HG02678 (cell line): ENCODE measurements at regions not wholly inside any gene's neighbourhood (a gene's known extent, or its start where the extent isn't known, plus 50 kb on each side); places are given as distances from the start of the nearest gene placed in this dataset.

Source experiments
- ATAC-seq: cut with Tn5 transposase; IDR thresholded peaks from one replicate; pipeline ENCODE4 v1.9.1; 2021; ENCODE audit warnings: mild to moderate bottlenecking, moderate library complexity; ENCODE audit not compliant: unreplicated experiment

DNA sequence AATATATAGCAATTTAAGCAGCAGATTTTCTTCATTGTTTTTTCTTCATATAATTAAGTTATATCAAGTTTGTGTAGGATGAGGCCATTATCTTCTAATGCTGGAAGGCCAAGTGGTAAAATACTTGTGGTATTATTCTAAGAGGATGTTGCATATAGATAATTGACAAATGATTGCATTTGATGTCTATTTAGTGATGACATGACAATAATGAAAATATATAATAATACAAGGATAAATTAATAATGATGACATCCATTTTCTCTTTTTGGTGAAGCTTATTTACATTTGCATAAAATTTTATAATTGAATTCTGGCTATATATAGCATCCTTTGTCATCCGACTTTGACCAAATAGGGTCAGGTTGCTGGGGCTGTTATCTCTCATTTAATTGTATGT, 195.4 kb upstream of the KCNJ16 start:
- ATAC-seq, result no peak

DNA sequence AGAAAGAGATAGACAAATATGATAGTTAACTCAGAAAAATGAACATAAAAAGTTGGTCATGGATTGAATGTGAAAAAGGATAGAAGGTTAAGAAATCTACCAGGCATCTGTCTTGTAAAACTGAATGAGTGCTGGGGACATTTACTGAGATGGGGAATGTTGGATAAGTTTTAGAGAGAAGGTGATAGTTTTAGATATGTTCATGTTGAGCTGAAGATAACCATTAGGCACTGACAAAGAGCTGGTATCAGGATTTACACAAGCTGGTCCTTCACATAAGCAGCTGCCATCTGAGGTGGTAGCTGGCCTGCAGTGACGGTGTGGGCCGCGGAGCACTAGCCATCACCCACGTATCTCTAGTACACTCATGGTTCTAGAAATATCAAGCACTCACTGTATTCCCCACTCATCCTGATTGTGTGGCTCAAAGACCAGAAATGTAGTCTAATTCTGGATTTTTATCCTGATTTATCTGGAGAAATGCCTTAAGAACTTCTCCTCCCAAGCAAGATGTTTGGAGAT, 194.4 kb upstream of the KCNJ16 start:
- ATAC-seq, result no peak

DNA sequence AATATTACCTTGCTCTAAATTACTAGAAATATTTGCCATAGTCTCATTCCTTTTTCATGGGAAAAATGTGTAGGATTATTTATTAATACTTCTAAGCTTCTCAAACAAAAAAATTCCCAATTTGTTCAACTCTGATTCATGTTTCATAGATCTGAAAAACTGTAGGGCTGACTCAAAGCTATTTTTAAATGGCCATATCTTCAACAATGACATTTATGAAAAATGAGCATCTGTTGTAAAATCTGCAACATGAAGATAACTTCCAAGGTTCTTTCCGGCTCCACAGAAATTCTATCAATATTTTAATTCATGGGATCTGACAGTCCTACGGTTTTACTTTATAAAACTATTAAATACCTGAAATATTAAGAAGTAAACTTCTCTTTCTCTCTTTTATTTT, 192.7 kb upstream of the KCNJ16 start:
- ATAC-seq, result no peak

DNA sequence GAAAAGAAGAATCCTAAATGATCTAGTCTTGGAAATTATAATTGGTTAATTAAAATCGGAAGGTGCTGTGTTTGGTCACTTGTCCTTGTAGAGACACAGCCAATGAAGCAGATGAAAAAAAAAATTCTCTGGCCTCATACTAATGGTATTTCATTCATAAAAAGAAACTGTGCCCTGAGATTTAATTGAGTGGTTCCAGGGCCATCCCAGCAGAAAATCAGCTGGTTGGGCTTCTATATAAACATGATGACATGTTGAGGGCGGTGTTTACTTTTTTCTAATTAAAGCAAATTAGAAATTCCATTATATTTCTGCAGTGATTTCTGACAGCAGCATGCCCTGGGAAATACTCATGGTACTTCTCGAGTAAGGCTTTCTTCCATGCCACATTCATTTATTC, 191.9 kb upstream of the KCNJ16 start:
- no peak for ATAC-seq

DNA sequence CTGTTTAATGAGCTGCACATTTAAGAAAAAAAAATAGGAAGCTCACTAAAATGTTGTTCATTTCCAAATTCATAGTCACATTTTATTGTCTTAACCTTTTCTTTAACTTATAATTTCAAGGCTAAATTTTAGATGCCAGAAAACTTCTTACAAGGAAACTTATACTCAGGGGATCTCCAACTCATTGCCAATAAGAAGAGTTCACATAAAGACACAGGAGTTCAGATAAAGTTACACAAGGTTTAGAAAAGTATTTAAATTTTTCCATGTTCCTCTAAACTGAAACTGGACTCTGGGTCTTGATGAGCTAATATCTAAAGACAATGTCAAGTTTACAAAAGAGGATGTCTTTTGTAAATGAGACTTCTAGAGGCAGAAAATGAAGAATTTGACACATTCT, 190.7 kb upstream of the KCNJ16 start:
- ATAC-seq, result no peak

DNA sequence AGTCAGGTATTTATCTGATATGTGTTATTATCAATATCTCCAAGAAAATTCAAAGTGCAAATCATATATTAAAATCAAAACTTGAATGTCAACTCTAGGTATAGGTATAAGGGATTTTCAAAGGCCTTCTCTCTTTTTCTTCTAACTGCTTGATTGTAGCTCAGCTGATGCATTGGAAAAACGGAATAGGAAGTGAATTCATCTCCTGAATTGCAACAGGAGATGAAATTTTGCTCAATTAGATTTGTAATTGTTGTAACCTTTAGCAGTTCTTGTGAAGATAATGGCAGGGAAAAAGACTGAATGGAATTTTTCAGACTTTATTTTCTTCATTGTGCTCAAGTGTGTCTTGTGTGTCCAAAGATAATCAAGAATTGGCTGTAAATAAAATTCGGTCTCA, 190.2 kb upstream of the KCNJ16 start:
- no peak for ATAC-seq

DNA sequence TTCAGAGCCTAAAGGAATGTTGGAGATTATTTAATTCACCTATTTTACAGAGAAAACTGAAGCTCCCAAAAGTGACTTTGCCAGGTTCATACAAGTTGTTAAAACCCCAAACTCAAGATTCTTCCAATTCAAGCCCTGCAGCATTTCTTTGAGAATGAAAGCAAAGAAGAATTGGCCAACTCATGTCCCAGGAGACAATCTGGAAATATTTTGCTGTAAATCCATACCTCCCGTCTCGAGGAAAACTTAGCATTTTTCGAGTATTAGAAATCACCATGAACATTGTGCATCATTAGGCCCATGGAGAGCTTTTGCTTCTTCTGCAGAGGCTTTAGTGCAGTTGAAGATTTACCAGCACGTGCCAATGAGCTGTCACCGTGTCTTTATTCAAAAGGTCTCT, 176.4 kb upstream of the KCNJ16 start:
- no peak for ATAC-seq

DNA sequence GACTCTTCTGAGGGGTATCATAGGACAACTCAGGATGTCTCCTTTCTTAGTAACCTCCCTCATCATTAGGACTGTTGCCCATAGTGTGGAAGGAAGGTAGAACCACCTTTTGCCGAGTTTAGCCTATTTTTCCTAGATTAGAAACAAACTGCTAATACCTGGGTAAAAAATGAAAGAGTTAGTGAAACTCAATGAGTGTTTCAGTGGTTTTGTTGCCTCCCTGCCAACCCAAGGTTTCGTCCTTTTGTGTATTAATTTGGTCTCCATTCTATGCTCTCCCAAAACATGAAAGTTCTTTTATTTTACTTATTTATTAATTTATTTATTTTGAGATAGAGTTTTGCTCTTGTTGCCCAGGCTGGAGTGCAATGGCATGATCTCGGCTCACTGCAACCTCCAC, 174.9 kb upstream of the KCNJ16 start:
- no peak for ATAC-seq

DNA sequence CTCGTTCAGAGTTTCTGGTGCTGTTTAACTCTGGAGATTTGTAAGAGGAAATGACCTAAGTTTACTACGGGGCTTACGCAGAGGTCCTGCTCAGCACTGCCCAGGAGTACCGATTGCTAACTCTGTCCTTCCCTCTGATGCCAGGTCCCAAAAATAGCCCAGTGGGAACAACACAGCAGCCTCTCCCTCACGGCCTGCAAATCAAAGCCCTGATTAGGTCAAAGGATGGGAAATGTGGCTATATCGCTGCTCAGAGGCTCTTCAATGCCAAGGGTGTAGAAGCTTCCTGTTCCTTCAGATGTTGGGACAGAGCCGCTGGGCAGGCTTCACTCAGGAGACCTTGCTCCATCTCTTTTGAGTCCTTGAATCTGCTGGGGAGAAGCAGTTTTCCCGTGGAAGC, 174.2 kb upstream of the KCNJ16 start:
- ATAC-seq, result no peak

DNA sequence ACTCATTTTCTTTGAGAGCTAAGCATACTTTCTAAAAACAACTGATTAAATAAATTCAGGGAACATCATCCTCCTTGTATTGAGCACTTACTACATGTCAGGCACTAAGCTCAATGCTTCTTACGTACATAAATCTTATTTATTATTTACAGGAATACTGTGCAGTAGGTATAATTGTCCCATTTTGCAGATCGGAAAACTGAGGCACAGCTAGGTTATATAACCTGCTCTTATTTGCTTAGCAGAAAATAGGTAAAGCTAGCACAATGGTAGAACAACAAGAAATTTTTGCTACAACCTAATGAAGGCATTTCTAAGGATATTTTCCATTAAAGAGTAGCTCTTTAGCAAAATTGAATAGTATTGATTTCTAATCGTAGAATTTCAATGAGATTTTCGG, 168.7 kb upstream of the KCNJ16 start:
- no peak for ATAC-seq

DNA sequence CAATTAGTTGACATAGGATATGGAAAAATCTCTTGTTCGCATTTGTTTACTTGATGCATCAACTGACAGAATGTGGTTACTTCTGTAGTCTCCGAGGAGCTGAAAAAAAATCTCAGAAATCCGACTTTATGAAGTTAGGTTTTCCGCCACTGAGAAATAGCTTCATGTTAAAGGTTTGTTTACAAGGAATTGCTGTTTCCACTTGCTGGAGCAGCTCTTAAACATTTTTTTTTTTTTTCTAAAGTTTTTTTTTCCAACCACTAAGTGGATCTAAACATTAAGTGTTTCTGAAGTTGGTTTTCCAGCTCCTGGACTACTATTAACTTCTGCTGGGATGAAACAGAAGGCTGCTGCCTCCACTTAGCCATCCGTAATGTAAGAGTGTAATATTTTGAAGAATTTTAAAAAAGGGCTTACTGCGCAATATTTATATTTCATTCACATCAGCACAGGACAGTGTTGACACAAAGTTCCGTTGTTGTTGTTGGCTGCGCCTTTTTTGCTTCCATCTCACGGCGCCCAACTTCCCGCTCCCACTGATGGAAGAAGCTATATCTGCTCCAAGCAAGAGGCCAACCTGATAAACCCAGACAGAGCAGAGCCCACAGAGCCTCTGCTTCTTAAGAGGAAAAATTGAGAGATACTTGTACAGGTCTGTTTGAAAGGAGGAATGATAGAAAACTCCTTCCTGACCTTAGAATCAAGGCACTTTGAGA, 167.7 kb upstream of the KCNJ16 start:
- no peak for ATAC-seq

DNA sequence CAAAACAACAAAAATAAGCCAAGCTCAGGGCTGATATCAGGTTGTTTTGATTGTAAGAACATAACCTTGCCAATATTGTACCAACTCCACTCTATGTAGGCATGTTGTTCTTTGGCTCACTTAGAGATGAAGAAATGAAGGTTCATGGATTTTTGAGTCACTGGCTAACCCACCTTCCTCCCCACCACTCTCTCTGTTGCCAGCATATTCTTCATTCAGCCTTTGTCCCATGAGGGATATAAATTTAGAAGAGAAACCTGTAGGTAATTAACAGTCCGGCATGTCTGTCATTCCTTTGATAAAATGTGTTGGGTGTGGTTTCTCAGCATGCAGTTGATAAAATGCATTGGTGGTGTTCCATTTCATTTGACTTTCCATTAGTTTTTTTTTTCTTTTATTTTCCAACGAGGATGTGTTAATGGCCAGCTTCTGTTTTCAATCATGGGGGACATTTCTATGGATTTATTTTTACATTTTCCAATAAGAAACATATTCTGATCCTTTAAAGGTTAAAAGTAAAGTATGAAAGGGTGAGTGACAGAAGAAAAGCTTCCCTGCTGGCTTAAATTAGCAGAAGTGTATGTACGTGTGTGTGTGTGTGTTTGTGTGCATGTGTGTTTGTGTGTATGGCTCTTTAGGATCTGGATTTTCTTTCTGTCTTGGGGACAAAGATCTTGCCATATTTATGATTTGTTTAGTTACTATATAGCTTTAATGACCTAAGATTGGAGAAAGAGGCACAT, 166.2 kb upstream of the KCNJ16 start:
- ATAC-seq, result no peak

DNA sequence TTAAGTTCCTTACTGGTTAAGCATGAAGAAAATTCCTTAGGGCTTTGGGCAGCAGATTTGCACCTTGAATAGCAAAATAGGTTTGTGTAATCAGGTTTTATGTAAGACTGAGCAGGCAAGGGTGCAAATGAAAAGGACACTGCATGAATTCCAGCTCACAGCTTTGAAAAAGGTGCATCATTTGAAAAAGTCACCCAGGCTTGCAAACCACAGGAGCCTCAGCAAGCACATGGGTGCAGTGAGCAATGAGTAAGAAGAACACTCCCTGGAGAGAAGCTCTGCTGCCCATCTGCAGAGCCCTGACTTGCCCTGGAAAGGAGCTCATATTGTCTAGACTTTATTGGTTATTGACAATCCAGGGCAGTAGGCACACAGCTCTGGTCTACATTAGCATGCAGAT, 165.6 kb upstream of the KCNJ16 start:
- ATAC-seq, result no peak

DNA sequence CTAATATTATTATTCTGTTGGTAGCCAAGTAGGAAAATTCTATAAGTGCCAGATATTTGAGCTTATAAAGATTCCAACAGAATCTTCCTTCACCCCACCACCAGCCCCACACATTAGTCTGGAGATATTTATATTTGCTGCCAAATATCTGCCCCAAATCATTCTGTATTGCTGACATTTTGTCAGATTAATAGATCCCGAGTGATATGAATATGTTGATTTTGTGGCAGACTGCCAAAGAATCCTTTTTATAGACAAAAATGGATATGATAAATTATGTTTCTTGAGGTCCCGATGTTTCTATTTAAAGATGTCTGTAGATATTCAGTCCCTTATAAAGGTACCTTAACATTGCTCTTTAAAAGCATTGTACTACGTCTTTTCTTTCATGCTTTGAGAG, 162.2 kb upstream of the KCNJ16 start:
- ATAC-seq, result no peak

DNA sequence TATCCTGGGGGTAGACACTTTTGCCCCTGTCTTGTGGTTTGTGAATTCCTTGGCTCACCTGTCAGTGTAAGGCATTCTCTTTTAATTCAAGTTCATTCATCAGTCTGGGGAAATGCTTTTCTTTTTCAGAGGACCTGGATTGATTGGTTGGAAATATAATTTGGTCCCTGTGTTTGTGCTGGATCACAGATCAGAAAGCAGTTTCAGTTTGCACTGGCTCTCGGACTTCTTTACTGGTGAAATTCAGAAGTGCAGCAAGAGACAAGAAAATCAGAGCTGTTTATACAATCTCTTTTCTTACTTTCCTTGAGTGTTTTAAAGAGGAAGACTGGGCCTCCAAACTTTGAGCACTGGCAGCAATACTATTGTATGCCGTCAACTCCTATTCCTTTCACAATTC, 161.8 kb upstream of the KCNJ16 start:
- no peak for ATAC-seq

DNA sequence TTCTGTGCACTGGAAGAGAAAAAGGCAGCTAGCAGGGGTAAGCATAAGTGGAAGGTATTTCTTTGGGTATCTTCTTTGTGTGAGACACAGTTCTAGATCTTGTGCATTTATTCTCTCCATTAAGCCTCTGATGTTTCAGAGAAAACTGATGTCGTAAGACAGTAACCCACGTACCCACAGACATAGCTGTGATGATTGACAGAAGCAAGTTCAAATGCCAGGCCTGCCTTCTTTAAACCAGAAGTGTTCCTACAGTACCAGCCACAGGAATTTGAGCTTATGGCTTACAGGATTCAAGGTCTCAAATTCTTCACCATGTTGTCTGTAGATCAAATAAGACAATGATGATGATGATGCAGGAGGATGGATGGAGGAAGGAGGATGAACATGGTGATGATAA, 161.4 kb upstream of the KCNJ16 start:
- no peak for ATAC-seq

DNA sequence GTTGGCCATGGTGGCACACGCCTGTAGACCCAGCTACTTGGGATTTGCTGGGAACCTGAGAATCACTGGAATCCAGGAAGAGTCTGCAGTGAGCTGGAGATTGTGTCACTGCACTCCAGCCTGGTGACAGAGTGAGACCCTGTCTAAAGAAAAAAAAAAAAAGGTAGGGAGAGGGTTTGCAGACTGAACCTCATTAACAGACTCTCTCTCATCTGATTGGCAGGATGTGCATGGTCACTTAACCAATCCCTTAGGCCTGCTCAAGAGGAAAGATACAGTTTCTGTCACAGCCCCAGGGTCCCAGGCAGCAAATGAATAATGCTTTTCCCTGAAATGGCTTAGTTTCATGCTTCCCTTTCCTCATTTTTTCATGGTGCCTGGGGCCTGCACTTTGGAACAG, 160.5 kb upstream of the KCNJ16 start:
- no peak for ATAC-seq

DNA sequence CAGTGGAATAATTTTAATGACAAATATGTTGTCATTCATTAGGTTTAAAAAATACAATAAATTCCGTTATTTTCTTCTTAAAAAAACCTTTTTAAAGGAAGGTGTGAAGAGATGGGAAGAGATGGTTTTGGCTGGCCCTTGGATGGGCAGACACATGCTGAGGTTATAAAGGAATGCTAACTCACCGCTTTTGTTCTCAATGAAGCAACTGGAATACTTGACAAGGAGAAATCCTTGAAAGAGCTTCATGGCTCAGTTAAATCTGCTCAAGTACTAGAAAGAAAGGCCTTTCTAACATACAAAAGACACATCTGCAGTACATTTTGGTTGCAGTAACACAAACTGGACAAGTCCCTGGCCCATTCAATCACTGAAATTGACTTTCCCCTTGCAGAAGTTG, 158.3 kb upstream of the KCNJ16 start:
- no peak for ATAC-seq

DNA sequence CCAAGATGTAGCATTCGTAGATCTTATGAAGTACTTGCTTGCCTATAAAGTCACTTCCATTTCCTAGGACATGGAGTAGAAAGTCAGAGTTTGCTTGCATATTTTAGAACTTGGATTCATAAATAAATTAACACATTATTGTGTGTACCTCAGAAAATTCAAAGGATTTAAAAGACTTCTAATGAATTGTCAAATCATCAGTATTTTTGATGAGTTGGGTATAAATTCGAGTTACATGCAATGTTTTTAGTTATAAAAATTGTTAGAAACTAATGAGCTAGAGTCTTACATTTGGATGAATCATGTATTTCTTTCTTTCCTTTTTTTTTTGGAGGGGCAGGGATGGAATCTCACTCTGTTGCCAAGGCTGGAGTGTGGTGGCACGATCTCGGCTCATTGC, 156.9 kb upstream of the KCNJ16 start:
- ATAC-seq, result no peak

DNA sequence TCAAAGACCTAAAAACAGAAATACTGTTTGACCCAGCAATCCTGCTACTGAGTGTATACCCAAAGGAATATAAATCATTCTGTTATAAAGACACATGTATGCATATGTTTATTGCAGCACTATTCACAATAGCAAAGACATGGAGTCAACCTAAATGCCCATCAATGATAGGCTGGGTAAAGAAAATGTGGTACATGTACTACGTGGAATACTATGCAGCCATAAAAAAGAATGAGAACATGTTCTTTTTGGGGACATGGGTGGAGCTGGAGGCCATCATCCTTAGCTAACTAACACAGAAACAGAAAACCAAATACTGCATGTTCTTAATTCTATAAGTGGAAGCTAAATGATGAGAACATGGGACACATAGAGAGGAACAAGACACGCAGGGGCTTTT, 155.2 kb upstream of the KCNJ16 start:
- ATAC-seq, result no peak

DNA sequence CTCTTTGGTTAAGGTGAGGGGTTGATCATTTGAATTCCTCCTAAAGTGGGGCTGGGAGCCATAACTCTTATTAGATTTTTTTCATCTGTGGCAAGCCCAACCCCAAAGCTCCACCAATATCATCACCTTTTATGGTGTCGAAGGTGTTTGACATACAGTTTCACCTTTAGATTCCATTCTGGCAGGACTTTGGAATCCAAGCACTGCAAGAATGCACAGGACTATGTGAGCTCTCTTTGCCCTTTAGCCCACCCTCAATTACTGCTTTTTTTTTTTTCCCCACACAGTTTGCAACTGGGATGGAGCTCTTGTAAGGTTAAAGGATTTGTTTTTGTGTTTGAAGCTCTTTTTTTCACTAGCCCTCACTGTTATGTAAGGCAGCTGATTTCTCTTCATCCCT, 154.0 kb upstream of the KCNJ16 start:
- ATAC-seq, result no peak

DNA sequence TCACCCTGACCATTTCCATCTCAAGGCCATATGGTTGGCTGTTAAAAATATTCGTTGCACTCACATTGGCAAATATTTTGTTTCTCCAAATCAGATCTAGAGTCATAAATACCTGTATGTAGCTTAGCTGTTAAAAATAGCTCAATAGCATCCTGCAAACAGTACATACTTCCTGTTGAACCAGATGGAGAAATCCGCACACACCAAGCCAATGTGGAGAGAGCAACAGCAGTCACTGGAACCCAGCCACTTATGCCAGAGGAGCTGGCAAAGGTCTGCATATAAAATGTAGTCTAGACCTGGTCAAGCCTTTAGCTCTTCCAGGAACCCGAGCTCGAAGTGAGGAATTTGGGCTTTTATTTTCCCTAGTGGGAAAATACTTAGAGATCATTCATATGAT, 146.4 kb upstream of the KCNJ16 start:
- ATAC-seq, result no peak

DNA sequence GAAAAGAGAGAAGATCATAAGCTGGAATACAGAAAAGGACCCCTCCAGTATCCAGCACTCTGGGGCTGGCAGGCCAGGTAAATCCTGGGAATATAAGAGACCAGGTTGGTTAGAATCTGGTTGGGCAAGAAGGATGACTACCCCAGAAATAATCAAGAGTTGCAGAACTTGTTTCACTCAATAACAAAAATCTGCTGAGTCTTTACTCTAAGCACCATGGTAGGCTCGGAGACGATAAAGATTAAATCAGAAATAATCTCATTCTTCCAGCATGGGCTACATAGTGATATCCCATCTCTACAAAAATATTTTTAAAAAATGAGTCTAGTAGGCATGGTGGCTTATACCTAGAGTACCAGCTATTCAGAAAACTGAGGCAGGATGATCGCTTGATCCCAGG, 138.0 kb upstream of the KCNJ16 start:
- ATAC-seq, result no peak
